ACC112 (cell line): ENCODE measurements at regions not wholly inside any gene's neighbourhood (a gene's known extent, or its start where the extent isn't known, plus 50 kb on each side); places are given as distances from the start of the nearest gene placed in this dataset.

Experiments
- H2AFZ ChIP-seq: fragments of 200-600 bp; sonication (generic); one replicate; pipeline ENCODE4 v1.6.0; 2017; ENCODE audit warnings: antibody characterized with exemption, low read length; ENCODE audit not compliant: unreplicated experiment
- H3K27ac ChIP-seq: fragments of 200-600 bp; sonication (generic); 2 replicates; pipeline ENCODE4 v1.5.1; 2014; ENCODE audit warnings: low read depth, mild to moderate bottlenecking, antibody characterized with exemption, low read length, moderate library complexity
- H3K27me3 ChIP-seq: fragments of 200-600 bp; sonication (generic); 2 replicates; pipeline ENCODE4 v1.6.1; 2014; ENCODE audit warnings: mild to moderate bottlenecking, antibody characterized with exemption, low read length, moderate library complexity, mixed read lengths; ENCODE audit not compliant: insufficient read depth
- H3K36me3 ChIP-seq: fragments of 200-600 bp; sonication (generic); 2 replicates; pipeline ENCODE4 v1.6.1; 2016; ENCODE audit warnings: mild to moderate bottlenecking, antibody characterized with exemption, low read length, moderate library complexity, mixed read lengths; ENCODE audit not compliant: insufficient read depth
- H3K4me1 ChIP-seq: fragments of 200-600 bp; sonication (generic); one replicate; pipeline ENCODE4 v1.6.1; 2016; ENCODE audit warnings: low read length, mixed read lengths; ENCODE audit not compliant: insufficient read depth, unreplicated experiment, control insufficient read depth
- H3K4me3 ChIP-seq: fragments of 200-600 bp; sonication (generic); 2 replicates; pipeline ENCODE4 v1.5.1; 2014; ENCODE audit warnings: mild to moderate bottlenecking, low read depth, low read length
- H3K79me2 ChIP-seq: fragments of 200-600 bp; sonication (generic); one replicate; pipeline ENCODE4 v1.6.0; 2016; ENCODE audit warnings: low read length; ENCODE audit not compliant: control insufficient read depth, unreplicated experiment, insufficient read depth

DNA sequence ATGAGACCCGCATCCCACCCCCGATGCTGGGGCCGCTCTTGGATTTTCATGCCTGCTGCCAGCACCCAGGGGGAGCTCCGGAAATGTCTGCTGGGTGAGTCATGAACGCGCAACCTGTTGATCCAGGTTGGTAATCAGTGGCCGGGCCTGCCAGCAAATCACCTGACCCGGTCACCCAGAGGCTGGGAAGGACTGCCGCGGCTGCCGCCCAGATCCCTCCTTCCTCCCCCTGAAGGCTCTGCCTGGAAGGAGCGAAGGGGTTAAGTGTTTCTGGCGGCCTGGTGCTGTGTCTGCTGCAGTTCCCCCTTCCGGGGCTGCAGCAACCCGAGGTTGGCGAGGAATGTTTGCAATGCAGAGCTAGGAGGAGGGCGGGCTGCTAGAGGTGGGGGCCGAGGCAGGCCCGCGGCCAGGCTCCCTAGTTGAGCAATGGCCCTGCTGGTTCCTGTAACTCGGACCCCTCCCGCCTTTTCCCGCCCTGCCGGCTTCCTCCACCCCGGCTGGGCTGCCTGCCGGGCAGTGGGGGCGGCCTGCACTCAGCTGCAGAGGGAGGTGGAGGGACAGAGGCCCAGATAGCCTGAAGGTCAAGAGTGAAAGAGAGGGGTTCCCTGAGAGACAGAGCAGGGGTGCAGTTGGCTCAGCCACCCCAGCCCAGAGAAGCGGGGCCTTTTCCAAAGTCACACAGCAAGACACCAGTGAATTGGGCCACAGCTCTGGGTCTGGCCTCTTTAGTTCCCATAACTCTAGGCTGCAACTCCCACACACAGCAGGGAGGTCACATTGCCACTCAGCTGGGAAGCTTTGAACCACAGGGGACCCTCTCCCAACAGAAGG lies 156.3 kb upstream of the IER5L start:
- Histone ChIP-seq H2AFZ (no peak overlapping the region), H3K4me3 (peak overlapping the region; percentile 48; the same call in 1 of the 2 replicates), H3K4me1 (peaks cover 31% of the 10 kb centered on the region), H3K36me3 (no peaks in the 10 kb centered on the region; the same call in 1 of the 2 replicates), H3K27me3 (no peaks in the 10 kb centered on the region), H3K79me2 (no peaks in the 10 kb centered on the region), H3K27ac (peak overlapping the region; percentile 49)

DNA sequence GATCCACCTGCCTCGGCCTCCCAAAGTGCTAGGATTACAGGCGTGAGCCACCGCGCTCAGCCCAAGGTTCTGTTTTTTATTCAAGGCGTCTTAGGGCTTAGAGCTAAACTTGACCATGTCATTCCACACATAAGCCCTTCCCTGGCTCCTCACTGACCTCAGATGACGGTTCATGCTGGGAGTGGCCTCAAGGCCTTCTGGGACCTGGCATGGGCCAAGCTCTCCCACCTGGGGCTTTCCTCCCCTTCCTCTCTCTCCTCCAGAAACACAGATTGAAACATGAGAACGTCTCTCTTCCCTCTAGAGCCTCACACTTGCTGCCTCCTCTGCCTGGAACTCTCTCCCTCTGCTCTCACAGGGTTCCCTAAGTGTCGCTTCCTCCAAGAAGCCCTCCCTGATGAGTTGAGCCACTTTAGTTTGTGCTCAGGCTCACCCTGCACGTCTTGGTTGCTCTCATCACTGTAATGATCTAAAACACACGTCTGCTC lies 155.6 kb upstream of the IER5L start:
- Histone ChIP-seq H3K36me3 (no peaks in the 10 kb centered on the region; the same call in 1 of the 2 replicates), H3K79me2 (no peaks in the 10 kb centered on the region), H3K4me1 (peaks cover 35% of the 10 kb centered on the region), H2AFZ (no peak overlapping the region), H3K27ac (peak overlapping the region; percentile 49), H3K27me3 (no peaks in the 10 kb centered on the region), H3K4me3 (peak overlapping the region; percentile 48; the same call in 1 of the 2 replicates)

DNA sequence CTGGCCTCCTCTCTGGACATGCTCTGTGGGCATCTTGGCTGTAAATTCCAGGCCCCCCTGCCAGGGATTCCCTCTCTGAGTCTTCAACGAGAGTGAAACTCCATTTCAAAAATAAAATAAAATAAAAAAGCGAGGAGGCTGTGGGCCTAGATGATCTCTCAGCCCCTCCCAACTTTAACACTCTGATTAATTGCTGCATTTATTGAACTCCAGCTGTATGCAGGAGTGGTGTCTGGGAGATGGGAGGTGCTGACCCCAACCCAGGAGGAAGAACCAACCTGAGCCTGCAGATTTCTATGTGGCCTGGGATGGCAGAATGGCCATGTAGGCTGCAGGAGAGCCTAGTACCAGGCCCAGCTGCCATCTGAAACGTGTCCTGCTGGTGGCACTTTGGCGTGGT lies 154.5 kb upstream of the IER5L start:
- H3K27ac ChIP-seq = no peak overlapping the region
- no peaks in the 10 kb centered on the region for H3K79me2 ChIP-seq
- H2AFZ ChIP-seq = no peak overlapping the region
- H3K4me3 ChIP-seq = no peak overlapping the region
- peaks cover 45% of the 10 kb centered on the region for H3K4me1 ChIP-seq
- no peaks in the 10 kb centered on the region; the same call in 1 of the 2 replicates for H3K36me3 ChIP-seq
- no peaks in the 10 kb centered on the region for H3K27me3 ChIP-seq

DNA sequence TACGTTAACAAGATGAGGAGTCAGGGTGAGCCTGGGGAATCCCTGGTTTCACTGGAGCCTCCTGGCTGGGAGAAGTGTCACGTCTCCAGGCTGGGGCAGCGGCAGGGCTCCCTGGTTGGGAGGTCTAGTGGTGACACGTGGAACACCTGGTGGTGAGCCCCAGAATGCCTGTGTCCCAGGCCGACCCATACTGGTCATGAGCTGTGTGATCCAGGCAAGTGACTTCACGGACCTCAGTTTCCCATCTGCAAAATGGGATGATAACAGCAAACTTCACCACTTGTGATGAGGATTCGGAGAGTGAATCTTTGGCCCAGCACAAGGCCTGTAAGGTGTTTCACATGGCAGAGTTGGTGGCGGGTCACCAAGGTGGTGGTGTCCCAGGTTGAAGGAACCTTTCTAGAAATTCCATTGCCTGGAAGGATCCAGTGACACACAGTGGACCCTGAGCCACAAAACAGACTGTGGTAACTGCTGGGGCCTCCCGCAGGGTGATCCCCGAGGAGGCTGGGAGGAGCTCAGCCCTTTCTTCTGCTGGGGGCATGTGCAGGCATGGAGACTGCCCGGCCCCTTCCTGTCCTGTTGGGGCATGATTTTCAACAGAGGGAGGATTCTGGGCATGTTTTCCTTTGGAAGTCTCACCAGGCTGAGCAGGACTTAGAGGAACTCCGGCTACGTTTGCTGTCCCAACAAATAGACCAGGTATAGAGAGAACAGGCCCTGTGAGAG lies 153.9 kb upstream of the IER5L start:
- H3K79me2 ChIP-seq = no peaks in the 10 kb centered on the region
- H3K27me3 ChIP-seq = no peaks in the 10 kb centered on the region
- no peaks in the 10 kb centered on the region; the same call in 1 of the 2 replicates for H3K36me3 ChIP-seq
- H3K27ac ChIP-seq = no peak overlapping the region
- H3K4me3 ChIP-seq = no peak overlapping the region
- peaks cover 46% of the 10 kb centered on the region for H3K4me1 ChIP-seq
- H2AFZ ChIP-seq = no peak overlapping the region

DNA sequence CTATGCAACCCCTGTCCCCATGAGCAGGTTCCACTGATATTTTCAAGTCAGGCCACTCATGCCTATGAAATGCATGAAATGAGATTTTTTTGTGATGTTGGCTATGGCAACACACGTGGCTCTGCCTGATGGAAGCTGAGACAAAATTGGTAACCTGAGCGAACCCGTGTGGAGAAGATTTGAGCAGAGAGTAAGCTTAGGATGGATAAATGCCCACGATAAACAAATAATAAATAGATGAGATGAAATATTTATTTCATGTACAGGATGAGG lies 153.4 kb upstream of the IER5L start:
- Histone ChIP-seq H3K27me3 (no peaks in the 10 kb centered on the region), H3K4me3 (no peak overlapping the region), H3K36me3 (no peaks in the 10 kb centered on the region; the same call in 1 of the 2 replicates), H3K79me2 (no peaks in the 10 kb centered on the region), H2AFZ (no peak overlapping the region), H3K27ac (no peak overlapping the region), H3K4me1 (peaks cover 44% of the 10 kb centered on the region)

DNA sequence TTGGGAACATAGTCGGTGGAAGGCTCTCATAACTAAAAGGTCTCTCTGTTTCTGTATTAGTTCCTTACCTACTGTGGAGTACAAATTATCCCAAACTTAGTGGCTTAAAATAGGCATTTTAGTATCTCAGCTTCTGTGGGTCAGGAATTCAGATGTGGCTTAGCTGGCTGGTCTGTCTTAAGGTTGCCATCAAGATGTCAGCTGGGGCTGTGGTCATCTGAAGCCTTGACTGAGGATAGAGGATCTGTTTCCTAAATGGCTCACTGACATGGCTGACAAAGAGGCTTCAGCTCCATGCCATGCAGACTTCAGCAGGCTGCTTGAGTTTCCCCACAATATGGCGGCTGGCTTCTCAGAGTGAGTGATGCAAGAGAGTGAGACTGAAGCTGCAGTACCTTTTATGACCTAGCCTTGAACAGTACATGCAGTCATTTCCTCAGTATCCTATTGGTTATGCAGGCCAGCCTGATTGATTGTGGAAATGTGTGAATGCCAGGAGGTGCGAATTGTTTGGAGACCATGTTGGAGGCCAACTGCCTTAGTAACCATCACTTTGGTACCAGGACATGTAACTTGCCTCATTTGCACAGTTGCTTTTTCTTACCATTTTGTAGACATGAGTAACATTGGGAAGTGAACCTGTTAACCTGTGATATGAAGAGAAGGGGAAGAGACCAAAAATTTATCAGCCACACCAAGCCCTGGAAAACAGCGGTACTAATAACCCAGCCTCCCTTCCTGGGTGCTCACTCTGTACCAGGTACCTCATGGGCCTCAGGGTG lies 152.8 kb upstream of the IER5L start:
- Histone ChIP-seq H3K4me3 (no peak overlapping the region), H3K36me3 (no peaks in the 10 kb centered on the region; the same call in 1 of the 2 replicates), H3K4me1 (peaks cover 39% of the 10 kb centered on the region), H3K27me3 (no peaks in the 10 kb centered on the region), H2AFZ (no peak overlapping the region), H3K27ac (no peak overlapping the region), H3K79me2 (no peaks in the 10 kb centered on the region)

DNA sequence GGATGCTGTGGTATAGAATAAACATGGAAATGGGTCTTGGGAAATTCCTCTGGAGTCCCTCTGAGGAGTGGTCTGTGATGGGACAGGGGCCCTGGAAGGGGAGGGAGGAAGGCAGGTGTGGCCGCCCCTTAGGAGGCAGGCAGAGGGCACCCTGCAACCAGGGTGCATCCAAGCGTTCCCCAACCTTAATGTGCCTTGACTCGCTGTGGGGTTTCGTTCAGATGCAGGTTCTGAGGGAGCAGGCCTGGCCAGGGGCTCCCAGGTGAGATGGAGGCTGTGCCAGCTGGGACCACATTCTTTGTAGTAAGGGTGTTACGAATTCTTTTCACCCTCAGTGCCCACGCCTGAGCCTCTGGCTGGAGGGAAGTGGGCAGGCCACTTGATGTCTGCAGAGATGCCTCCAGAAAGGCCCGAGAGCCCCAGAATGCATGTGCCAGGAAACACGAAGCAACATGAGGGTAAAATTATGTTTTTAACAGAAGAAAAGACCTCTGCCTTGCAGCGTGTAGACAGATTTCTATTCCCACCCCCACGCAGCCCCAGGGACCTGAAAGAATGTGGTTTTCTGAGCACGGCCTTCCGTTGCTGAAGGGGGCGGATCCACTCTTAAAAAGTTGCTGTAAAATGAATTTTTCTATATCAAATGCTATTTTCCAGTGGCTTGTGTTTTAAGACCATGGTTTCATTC lies 150.4 kb upstream of the IER5L start:
- H2AFZ ChIP-seq = no peak overlapping the region
- H3K27me3 ChIP-seq = no peaks in the 10 kb centered on the region
- no peak overlapping the region for H3K27ac ChIP-seq

DNA sequence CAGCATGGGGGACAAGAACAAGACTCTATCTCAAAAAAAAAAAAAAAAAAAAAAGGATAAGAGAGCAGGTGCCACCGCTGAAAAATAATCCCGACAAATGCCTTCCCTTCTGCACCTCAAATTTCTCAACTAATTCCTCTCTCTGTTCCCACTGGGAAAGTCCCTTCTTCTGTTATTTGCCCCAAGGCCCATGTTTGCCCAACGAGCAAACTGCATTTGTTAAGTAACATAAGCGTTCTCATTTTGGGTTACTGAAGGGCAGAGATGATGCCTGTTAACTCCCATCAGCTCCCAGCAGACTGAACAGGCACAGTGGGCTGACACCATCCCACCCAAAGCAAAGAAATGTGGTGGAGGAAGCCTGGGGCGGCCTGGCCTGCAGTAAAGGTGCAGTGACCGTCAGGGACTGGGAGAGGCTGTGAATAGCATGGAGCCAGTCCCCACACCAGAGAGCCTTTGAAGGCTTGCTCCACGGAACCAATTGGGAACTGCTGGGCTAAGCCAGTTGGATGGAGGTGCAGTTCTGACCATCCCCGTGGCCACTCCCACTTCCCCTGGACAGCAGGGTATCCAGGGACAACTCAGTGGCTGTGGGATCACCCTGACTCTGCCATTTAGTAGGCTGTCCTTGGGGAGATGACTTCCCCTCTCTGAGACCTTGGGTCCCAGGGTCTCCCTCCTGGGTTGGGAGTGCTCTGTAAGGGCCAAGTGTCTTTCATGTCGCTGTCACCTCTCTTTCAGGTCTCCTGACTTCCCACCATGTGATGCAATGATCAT lies 149.7 kb upstream of the IER5L start:
- Histone ChIP-seq H3K27ac (no peak overlapping the region), H3K79me2 (no peaks in the 10 kb centered on the region), H3K4me1 (peaks cover 15% of the 10 kb centered on the region), H3K36me3 (no peaks in the 10 kb centered on the region; the same call in 1 of the 2 replicates), H3K4me3 (no peak overlapping the region), H2AFZ (no peak overlapping the region), H3K27me3 (no peaks in the 10 kb centered on the region)

More for the DNA sequence above, 150.4 kb upstream of the IER5L start:
- Histone ChIP-seq H3K36me3 (no peaks in the 10 kb centered on the region; the same call in 1 of the 2 replicates), H3K79me2 (no peaks in the 10 kb centered on the region), H3K4me3 (no peak overlapping the region), H3K4me1 (peaks cover 15% of the 10 kb centered on the region)

DNA sequence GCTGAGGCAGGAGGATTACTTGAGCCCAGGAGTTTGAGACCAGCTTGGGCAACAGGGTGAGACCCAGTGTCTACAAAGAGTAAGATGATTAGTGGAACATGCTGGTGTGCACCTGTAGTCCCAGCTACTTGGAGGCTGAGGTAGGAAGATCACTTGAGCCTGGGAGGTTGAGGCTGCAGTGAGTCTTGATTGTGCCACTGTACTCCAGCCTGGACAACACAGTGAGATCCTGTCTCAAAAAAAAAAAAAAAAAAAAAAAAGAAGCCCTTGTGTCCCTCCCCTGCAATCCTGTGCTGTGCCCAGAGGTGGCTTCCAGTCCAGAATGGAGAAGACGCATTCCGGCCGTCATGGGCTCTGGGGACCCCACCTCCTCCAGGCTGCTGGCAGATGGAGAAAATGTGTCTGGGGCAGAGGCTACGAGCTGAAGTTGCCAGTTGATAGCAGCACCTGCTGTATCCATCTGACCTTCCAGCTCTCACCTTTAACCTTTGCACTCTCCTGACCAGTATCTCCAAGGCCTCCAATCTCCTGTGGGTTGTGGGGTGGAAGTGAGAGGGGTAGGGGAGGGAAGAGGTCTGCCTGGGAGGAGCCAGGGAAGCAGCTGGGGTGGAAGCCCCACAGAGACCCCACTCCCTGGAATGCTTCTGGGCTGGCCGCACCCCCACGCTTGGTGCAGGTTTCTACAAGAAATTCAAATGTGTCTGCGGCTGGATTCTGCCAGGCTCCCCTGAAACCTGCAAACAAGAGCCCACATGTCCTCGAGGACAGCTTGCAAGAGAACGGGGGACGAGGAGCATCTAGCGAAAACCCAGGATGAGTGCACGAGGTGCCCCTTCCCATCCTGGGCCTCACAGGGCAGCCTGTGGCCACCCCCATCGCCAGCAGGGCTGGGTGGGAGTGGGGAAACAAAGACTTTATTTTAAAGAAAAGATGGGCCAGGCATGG lies 148.3 kb upstream of the IER5L start:
- H3K4me1 ChIP-seq = peaks cover 15% of the 10 kb centered on the region
- no peaks in the 10 kb centered on the region for H3K27me3 ChIP-seq
- no peaks in the 10 kb centered on the region for H3K79me2 ChIP-seq
- no peak overlapping the region for H2AFZ ChIP-seq
- H3K27ac ChIP-seq = no peak overlapping the region
- no peaks in the 10 kb centered on the region; the same call in 1 of the 2 replicates for H3K36me3 ChIP-seq
- H3K4me3 ChIP-seq = no peak overlapping the region
